LNCAP (cell line): ENCODE measurements at regions not wholly inside any gene's neighbourhood (a gene's known extent, or its start where the extent isn't known, plus 50 kb on each side); places are given as distances from the start of the nearest gene placed in this dataset.

Experiments
- CTCF ChIP-seq: fragments of 450-650 bp; IDR thresholded peaks from 2 replicates; pipeline ENCODE4 v1.5.1; 2017; ENCODE audit warnings: mild to moderate bottlenecking

- no peak for TF ChIP-seq CTCF
These were observed 398.1 kb downstream of the KCNJ18 start for GRCh38 chr17:22090263-22090935.

GRCh38 chr17:22102177-22102576 is 409.9 kb downstream of the KCNJ18 start:
- no peak for TF ChIP-seq CTCF

- no peak for TF ChIP-seq CTCF
These were observed 431.4 kb downstream of the KCNJ18 start for GRCh38 chr17:22123536-22124281.

- TF ChIP-seq CTCF = no peak
These were observed 435.8 kb downstream of the KCNJ18 start for GRCh38 chr17:22128171-22128570.

- no peak for TF ChIP-seq CTCF
These were observed 436.4 kb downstream of the KCNJ18 start for GRCh38 chr17:22128723-22129122.

- no peak for TF ChIP-seq CTCF
These were observed 439.4 kb downstream of the KCNJ18 start for GRCh38 chr17:22131740-22132139.

- no peak for TF ChIP-seq CTCF
These were observed 446.6 kb downstream of the KCNJ18 start for GRCh38 chr17:22138861-22139469.
